ENCODE measurements at regions not wholly inside any gene's neighbourhood (a gene's known extent, or its start where the extent isn't known, plus 50 kb on each side); places are given as distances from the start of the nearest gene placed in this dataset.

DNA sequence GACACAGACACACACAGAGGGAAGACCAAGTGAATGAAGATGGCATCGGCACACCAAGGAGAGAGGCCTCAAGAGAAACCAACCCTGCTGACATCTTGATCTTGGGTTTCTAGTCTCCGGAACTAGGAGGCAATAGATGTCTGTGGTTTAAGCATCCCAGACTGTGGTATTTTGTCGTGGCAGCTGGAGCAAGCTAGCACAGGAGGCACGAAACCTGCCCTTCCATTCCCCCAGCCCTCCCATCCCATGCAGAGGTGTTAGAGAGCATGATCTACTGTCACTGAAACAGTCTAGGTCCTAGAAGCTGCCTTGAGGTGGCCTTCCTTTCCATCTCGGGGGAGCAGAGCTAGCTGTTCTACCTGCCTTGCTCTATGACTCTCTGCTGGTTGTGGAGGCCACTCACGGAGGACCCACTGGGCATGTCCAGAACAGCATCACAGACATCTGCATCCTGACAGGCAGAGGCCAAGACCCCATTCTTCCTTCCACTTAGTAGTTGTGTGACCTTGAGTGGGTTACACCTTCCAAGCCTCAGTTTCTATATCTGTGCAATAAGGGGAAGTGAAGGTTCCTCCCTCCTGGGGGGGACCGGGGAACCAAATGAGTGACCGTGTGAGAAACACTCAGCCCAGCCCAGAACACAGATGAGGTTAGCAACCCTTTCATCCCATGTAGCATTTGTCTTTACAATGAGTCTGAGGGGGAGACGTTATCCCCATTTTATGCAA lies 134.3 kb upstream of the BOD1 start:
- no peaks in the 10 kb centered on the region for H3K36me3 ChIP-seq (replicated peaks; ENCODE audit: low read depth, low read length)
- no peaks in the 10 kb centered on the region for H3K79me2 ChIP-seq (ENCODE audit: low read length)
- no peak overlapping the region for H3K9ac ChIP-seq (ENCODE audit: low read length)
- H3K9me3 ChIP-seq (ENCODE audit: insufficient read depth, low read length): no peaks in the 10 kb centered on the region; the same call in 1 of the 2 replicates
- peak overlapping the region; percentile 31 for H3K4me2 ChIP-seq (ENCODE audit: low read length)
- no peaks in the 10 kb centered on the region for H4K20me1 ChIP-seq (ENCODE audit: insufficient read depth, low read length)
- peaks cover 20% of the 10 kb centered on the region for H3K4me1 ChIP-seq (ENCODE audit: low read length)
- peak overlapping the region; percentile 60; the same call in 1 of the 2 replicates for H2AFZ ChIP-seq (ENCODE audit: low read depth, low read length)
- no peak overlapping the region for H3K4me3 ChIP-seq (ENCODE audit: low read length)
- H3K27ac ChIP-seq (ENCODE audit: low read length): no peak overlapping the region
- no peaks in the 10 kb centered on the region for H3K27me3 ChIP-seq (ENCODE audit: low read depth, low read length)
- TF ChIP-seq, protein P1, sequence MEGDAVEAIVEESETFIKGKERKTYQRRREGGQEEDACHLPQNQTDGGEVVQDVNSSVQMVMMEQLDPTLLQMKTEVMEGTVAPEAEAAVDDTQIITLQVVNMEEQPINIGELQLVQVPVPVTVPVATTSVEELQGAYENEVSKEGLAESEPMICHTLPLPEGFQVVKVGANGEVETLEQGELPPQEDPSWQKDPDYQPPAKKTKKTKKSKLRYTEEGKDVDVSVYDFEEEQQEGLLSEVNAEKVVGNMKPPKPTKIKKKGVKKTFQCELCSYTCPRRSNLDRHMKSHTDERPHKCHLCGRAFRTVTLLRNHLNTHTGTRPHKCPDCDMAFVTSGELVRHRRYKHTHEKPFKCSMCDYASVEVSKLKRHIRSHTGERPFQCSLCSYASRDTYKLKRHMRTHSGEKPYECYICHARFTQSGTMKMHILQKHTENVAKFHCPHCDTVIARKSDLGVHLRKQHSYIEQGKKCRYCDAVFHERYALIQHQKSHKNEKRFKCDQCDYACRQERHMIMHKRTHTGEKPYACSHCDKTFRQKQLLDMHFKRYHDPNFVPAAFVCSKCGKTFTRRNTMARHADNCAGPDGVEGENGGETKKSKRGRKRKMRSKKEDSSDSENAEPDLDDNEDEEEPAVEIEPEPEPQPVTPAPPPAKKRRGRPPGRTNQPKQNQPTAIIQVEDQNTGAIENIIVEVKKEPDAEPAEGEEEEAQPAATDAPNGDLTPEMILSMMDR (IDR thresholded peaks at IDR 0.05; ENCODE audit: low read depth, low read length): no peak
- no peak for TF ChIP-seq EZH2phosphoT487 (IDR thresholded peaks at IDR 0.05; ENCODE audit: low read depth)

DNA sequence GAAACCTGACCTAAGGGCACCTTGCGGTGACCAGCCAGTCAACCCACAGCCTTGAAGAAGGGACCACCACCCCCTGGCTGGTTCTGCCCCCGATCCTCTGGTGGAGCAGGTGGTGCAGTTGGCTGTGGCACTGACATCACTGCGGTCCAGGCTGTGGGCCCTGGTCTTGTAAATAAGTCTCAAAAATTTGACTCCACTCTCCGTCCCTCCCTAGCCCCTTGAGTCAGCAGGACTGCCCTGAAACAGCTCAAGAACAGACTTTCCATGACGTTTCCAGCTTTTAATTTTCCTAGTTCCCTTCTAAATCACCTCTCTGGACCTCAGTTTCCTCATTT lies 134.8 kb upstream of the BOD1 start:
- TF ChIP-seq, protein P1 (IDR thresholded peaks at IDR 0.05; ENCODE audit: low read depth, low read length): no peak
- no peak for TF ChIP-seq EZH2phosphoT487 (IDR thresholded peaks at IDR 0.05; ENCODE audit: low read depth)
- Histone ChIP-seq H3K9me3 (ENCODE audit: insufficient read depth, low read length) (no peaks in the 10 kb centered on the region), H2AFZ (ENCODE audit: low read depth, low read length) (peak overlapping the region; percentile 60; the same call in 1 of the 2 replicates), H3K9ac (ENCODE audit: low read length) (no peak overlapping the region), H3K4me1 (ENCODE audit: low read length) (peaks cover 15% of the 10 kb centered on the region), H3K4me2 (ENCODE audit: low read length) (peak overlapping the region; percentile 31), H3K79me2 (ENCODE audit: low read length) (no peaks in the 10 kb centered on the region), H3K4me3 (ENCODE audit: low read length) (no peak overlapping the region), H4K20me1 (ENCODE audit: insufficient read depth, low read length) (no peaks in the 10 kb centered on the region), H3K27me3 (ENCODE audit: low read depth, low read length) (no peaks in the 10 kb centered on the region), H3K36me3 (replicated peaks; ENCODE audit: low read depth, low read length) (no peaks in the 10 kb centered on the region), H3K27ac (ENCODE audit: low read length) (no peak overlapping the region)

DNA sequence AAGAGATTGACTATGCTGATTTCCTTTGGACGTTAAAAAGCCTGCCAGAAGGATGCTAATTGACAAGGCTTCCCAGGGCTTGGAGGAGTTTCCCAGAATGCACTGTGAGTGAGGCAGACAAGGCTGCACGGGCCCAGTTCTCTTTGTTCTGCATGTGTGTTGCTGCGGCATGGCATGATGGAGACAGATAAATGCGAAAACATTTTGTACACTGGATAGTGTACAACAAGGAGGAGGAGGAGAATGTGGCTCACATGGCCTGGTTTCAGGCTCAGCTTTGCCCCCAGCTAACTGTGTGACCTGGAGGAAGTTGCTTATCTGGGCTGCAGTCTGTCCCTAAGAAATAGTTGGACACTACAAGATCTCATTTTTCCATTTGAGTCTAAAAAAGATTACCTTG lies 135.5 kb upstream of the CPEB4 start:
- peaks cover 13% of the 10 kb centered on the region for H3K4me1 ChIP-seq (ENCODE audit: low read length)
- H2AFZ ChIP-seq (ENCODE audit: low read depth, low read length): no peak overlapping the region
- no peak for TF ChIP-seq EZH2phosphoT487 (IDR thresholded peaks at IDR 0.05; ENCODE audit: low read depth)
- TF ChIP-seq, protein P1 (IDR thresholded peaks at IDR 0.05; ENCODE audit: low read depth, low read length): no peak
- no peak overlapping the region for H3K9ac ChIP-seq (ENCODE audit: low read length)
- H3K4me2 ChIP-seq (ENCODE audit: low read length): no peak overlapping the region
- no peaks in the 10 kb centered on the region for H3K36me3 ChIP-seq (replicated peaks; ENCODE audit: low read depth, low read length)
- H3K27ac ChIP-seq (ENCODE audit: low read length): no peak overlapping the region
- no peaks in the 10 kb centered on the region for H3K79me2 ChIP-seq (ENCODE audit: low read length)
- no peaks in the 10 kb centered on the region for H3K27me3 ChIP-seq (ENCODE audit: low read depth, low read length)
- H3K9me3 ChIP-seq (ENCODE audit: insufficient read depth, low read length): no peaks in the 10 kb centered on the region
- no peak overlapping the region for H3K4me3 ChIP-seq (ENCODE audit: low read length)
- H4K20me1 ChIP-seq (ENCODE audit: insufficient read depth, low read length): no peaks in the 10 kb centered on the region

DNA sequence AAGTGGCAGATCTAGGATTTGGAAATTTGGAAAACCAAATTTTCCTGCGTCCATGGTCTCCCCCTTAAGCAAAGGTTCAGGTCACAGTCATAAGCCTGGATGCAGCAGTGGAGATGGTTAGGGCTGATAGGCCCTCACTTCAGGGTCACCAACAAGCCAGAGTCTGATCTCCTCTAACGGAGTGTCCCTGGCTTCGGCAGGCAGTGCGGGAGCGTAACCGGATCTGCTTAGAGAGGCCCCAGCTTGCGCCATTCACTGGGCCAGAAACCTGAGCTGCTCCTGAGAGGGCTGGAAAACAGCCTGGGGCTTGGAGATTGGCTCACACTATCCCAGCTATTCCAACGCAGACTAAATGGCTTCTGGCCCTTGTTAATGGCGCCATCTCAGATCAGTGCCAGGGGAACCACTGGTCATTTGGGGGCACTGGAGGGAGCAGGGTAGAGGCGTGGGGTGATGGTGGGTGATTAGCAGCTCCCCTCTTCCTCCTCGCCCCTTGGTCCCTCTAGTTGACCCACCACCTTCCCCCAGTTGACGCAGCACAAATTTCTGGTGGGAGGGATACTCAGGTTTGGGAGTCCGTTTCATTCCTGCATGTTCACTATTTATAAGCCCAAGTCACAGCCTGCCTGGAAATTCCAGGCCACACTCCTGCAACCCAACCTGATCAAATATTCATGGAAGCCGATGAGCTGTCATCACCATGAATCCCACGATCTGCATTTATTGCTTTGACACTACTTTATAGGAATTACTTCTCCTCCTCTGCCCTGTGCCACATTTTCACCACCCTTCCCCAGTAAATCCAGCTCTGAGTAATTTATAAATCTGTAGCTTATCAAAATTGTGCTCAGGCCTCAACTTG lies 134.6 kb upstream of the CPEB4 start:
- no peak overlapping the region for H3K4me3 ChIP-seq (ENCODE audit: low read length)
- no peaks in the 10 kb centered on the region for H3K9me3 ChIP-seq (ENCODE audit: insufficient read depth, low read length)
- peaks cover 3% of the 10 kb centered on the region; the same call in 1 of the 2 replicates for H3K27me3 ChIP-seq (ENCODE audit: low read depth, low read length)
- H3K36me3 ChIP-seq (replicated peaks; ENCODE audit: low read depth, low read length): no peaks in the 10 kb centered on the region
- TF ChIP-seq, protein P1 (IDR thresholded peaks at IDR 0.05; ENCODE audit: low read depth, low read length): no peak
- TF ChIP-seq EZH2phosphoT487 (IDR thresholded peaks at IDR 0.05; ENCODE audit: low read depth): no peak
- H4K20me1 ChIP-seq (ENCODE audit: insufficient read depth, low read length): no peaks in the 10 kb centered on the region
- no peaks in the 10 kb centered on the region for H3K79me2 ChIP-seq (ENCODE audit: low read length)
- no peak overlapping the region for H3K27ac ChIP-seq (ENCODE audit: low read length)
- H2AFZ ChIP-seq (ENCODE audit: low read depth, low read length): no peak overlapping the region
- H3K4me1 ChIP-seq (ENCODE audit: low read length): peaks cover 13% of the 10 kb centered on the region
- H3K4me2 ChIP-seq (ENCODE audit: low read length): no peak overlapping the region
- no peak overlapping the region for H3K9ac ChIP-seq (ENCODE audit: low read length)
